ENCODE measurements at regions not wholly inside any gene's neighbourhood (a gene's known extent, or its start where the extent isn't known, plus 50 kb on each side); places are given as distances from the start of the nearest gene placed in this dataset.

- no peak for TF ChIP-seq ZNF333 (CRISPR knock-in tag; IDR thresholded peaks at IDR 0.05; ENCODE audit: borderline replicate concordance)
- no peak for TF ChIP-seq ZNF563 (CRISPR knock-in tag; IDR thresholded peaks at IDR 0.05)
- TF ChIP-seq, protein P1, sequence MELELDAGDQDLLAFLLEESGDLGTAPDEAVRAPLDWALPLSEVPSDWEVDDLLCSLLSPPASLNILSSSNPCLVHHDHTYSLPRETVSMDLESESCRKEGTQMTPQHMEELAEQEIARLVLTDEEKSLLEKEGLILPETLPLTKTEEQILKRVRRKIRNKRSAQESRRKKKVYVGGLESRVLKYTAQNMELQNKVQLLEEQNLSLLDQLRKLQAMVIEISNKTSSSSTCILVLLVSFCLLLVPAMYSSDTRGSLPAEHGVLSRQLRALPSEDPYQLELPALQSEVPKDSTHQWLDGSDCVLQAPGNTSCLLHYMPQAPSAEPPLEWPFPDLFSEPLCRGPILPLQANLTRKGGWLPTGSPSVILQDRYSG (CRISPR knock-in tag; IDR thresholded peaks at IDR 0.05): no peak
- no peak for TF ChIP-seq KLF9 (CRISPR knock-in tag; IDR thresholded peaks at IDR 0.05; ENCODE audit: low read depth)
- TF ChIP-seq ZSCAN21 (CRISPR knock-in tag; IDR thresholded peaks at IDR 0.05; ENCODE audit: borderline replicate concordance): no peak
- no peak for TF ChIP-seq ZMAT3 (CRISPR knock-in tag; conservative IDR thresholded peaks at IDR 0.05)
- no peak for TF ChIP-seq ZBTB7A (CRISPR knock-in tag; IDR thresholded peaks at IDR 0.05)
- TF ChIP-seq CCDC6 (CRISPR knock-in tag; IDR thresholded peaks at IDR 0.05): no peak
- no peak for TF ChIP-seq PITX1 (CRISPR knock-in tag; IDR thresholded peaks at IDR 0.05)
- TF ChIP-seq, protein P2, sequence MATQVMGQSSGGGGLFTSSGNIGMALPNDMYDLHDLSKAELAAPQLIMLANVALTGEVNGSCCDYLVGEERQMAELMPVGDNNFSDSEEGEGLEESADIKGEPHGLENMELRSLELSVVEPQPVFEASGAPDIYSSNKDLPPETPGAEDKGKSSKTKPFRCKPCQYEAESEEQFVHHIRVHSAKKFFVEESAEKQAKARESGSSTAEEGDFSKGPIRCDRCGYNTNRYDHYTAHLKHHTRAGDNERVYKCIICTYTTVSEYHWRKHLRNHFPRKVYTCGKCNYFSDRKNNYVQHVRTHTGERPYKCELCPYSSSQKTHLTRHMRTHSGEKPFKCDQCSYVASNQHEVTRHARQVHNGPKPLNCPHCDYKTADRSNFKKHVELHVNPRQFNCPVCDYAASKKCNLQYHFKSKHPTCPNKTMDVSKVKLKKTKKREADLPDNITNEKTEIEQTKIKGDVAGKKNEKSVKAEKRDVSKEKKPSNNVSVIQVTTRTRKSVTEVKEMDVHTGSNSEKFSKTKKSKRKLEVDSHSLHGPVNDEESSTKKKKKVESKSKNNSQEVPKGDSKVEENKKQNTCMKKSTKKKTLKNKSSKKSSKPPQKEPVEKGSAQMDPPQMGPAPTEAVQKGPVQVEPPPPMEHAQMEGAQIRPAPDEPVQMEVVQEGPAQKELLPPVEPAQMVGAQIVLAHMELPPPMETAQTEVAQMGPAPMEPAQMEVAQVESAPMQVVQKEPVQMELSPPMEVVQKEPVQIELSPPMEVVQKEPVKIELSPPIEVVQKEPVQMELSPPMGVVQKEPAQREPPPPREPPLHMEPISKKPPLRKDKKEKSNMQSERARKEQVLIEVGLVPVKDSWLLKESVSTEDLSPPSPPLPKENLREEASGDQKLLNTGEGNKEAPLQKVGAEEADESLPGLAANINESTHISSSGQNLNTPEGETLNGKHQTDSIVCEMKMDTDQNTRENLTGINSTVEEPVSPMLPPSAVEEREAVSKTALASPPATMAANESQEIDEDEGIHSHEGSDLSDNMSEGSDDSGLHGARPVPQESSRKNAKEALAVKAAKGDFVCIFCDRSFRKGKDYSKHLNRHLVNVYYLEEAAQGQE (IDR thresholded peaks at IDR 0.05; ENCODE audit: borderline replicate concordance in 1 of 2, low read depth in 1 of 2, low read length in 2 of 2): no peak
- TF ChIP-seq HNRNPUL1 (IDR thresholded peaks at IDR 0.05; ENCODE audit: low read depth, low read length): no peak
- no peak for TF ChIP-seq SETDB1 (CRISPR knock-in tag; IDR thresholded peaks at IDR 0.05; ENCODE audit: borderline replicate concordance)
- no peak for TF ChIP-seq ARID5B (CRISPR knock-in tag; IDR thresholded peaks at IDR 0.05)
- no peak for TF ChIP-seq ZNF569 (CRISPR knock-in tag; IDR thresholded peaks at IDR 0.05; ENCODE audit: borderline replicate concordance)
- TF ChIP-seq SRY (CRISPR knock-in tag; IDR thresholded peaks at IDR 0.05): no peak
- TF ChIP-seq YY1 (IDR thresholded peaks at IDR 0.05; ENCODE audit: insufficient read depth, insufficient replicate concordance, low read depth, low read length): no peak
- Histone ChIP-seq H3K9me3 (ENCODE audit: low read length) (no peaks in the 10 kb centered on the region), H2AFZ (ENCODE audit: low read length) (no peak overlapping the region), H3K9ac (ENCODE audit: insufficient read depth, low read depth, low read length) (no peak overlapping the region), H3K79me2 (ENCODE audit: insufficient read depth, low read length) (no peaks in the 10 kb centered on the region), H3K4me1 (ENCODE audit: insufficient read depth, low read length) (peaks cover 5% of the 10 kb centered on the region), H3K4me2 (ENCODE audit: low read depth, low read length) (no peak overlapping the region), H3K27me3 (ENCODE audit: control insufficient read depth in 1 of 2, insufficient read depth in 2 of 2, low read length in 2 of 2) (peaks cover 0 to 5% of the 10 kb centered on the region in 2 experiments; a peak in 1 of 5 replicates), H3K27ac (ENCODE audit: extremely low read length, insufficient read depth, low read length) (no peak overlapping the region), H3K36me3 (replicated peaks in 1 of 2; ENCODE audit: control insufficient read depth in 1 of 2, insufficient read depth in 2 of 2, low read length in 2 of 2) (no peaks in the 10 kb centered on the region), H3K4me3 (replicated peaks in 1 of 3; ENCODE audit: insufficient read depth in 1 of 3, low read depth in 2 of 3, low read length in 3 of 3) (no peak overlapping the region), H4K20me1 (ENCODE audit: insufficient read depth, low read length) (no peaks in the 10 kb centered on the region)
- CTCF ChIA-PET (ENCODE audit: low intra/inter-chr PET ratio, low total read pairs): no interaction called here
- in situ Hi-C loops (cut with HindIII; ENCODE audit: extremely low pct_ligation_motif_present, low pct_unique_long_range_greater_than_20kb): no loop called here
- intact Hi-C loops (cut with micrococcal nuclease; ENCODE audit: unreplicated experiment): no loop called here
- DNase-seq (ENCODE audit: low spot score) (no peak), FAIRE-seq (no peak), ATAC-seq (no peak)
- POLR2A ChIA-PET: no interaction called here
- BruUV-seq (replicated peaks): no TSS peak
- 44% methylated on average over 2 of the region's 2 CpGs for WGBS (ENCODE audit: low lambda C conversion rate)
Measured at GRCh38 chr4:128359422-128359821, 71.8 kb upstream of the PGRMC2 start.

All from HepG2 (cell line).